ENCODE measurements at regions not wholly inside any gene's neighbourhood (a gene's known extent, or its start where the extent isn't known, plus 50 kb on each side); places are given as distances from the start of the nearest gene placed in this dataset.

GRCh38 chr20:24117383-24117782 is 128.8 kb upstream of the GGTLC1 start:
- DNase-seq = no peak
- Histone ChIP-seq H3K4me1 (no peaks in the 10 kb centered on the region), H3K9me3 (no peaks in the 10 kb centered on the region), H3K36me3 (ENCODE audit: insufficient read depth in 1 of 2, low read depth in 1 of 2) (no peaks in the 10 kb centered on the region), H3K27me3 (ENCODE audit: insufficient read depth in 3 of 3, low read length in 2 of 3) (peaks cover 0 to 4% (median 0%) of the 10 kb centered on the region in 3 donors), H3K4me3 (no peak overlapping the region), H3K27ac (no peak overlapping the region)
- ATAC-seq = no peak
- intact Hi-C loops (cut with DNase I) = no loop called here
- TF ChIP-seq CTCF (IDR thresholded peaks at IDR 0.05) = no peak
- WGBS, 3 donors = 50 to 64% (median 59%) methylated on average over 3 of the region's 3 CpGs

GRCh38 chr20:24116611-24117010 is 128.0 kb upstream of the GGTLC1 start:
- TF ChIP-seq CTCF (IDR thresholded peaks at IDR 0.05) = no peak
- Histone ChIP-seq H3K36me3 (ENCODE audit: insufficient read depth in 1 of 2, low read depth in 1 of 2) (no peaks in the 10 kb centered on the region), H3K4me1 (no peaks in the 10 kb centered on the region), H3K27ac (no peak overlapping the region), H3K27me3 (ENCODE audit: insufficient read depth in 3 of 3, low read length in 2 of 3) (peaks cover 0 to 4% (median 0%) of the 10 kb centered on the region in 3 donors), H3K4me3 (no peak overlapping the region), H3K9me3 (no peaks in the 10 kb centered on the region)
- ATAC-seq (no peak), DNase-seq (no peak)
- intact Hi-C loops (cut with DNase I) = no loop called here
- WGBS, 3 donors = 63 to 72% (median 71%) methylated on average over 4 of the region's 4 CpGs

GRCh38 chr20:24112360-24112759 is 123.8 kb upstream of the GGTLC1 start:
- Histone ChIP-seq H3K27ac (no peak overlapping the region), H3K27me3 (ENCODE audit: insufficient read depth in 3 of 3, low read length in 2 of 3) (peaks cover 0 to 1% (median 0%) of the 10 kb centered on the region in 3 donors), H3K36me3 (ENCODE audit: insufficient read depth in 1 of 2, low read depth in 1 of 2) (no peaks in the 10 kb centered on the region), H3K4me3 (no peak overlapping the region), H3K4me1 (no peaks in the 10 kb centered on the region), H3K9me3 (no peaks in the 10 kb centered on the region)
- WGBS, 3 donors = 84 to 88% (median 86%) methylated on average over 7 of the region's 7 CpGs
- DNase-seq (no peak), ATAC-seq (no peak)
- intact Hi-C loops (cut with DNase I) = no loop called here
- no peak for TF ChIP-seq CTCF (IDR thresholded peaks at IDR 0.05)

- ATAC-seq (no peak), DNase-seq (no peak)
- peaks cover 0 to 1% (median 0%) of the 10 kb centered on the region in 3 donors for H3K27me3 ChIP-seq (ENCODE audit: insufficient read depth in 3 of 3, low read length in 2 of 3)
- H3K4me3 ChIP-seq = no peak overlapping the region
- H3K36me3 ChIP-seq (ENCODE audit: insufficient read depth in 1 of 2, low read depth in 1 of 2) = no peaks in the 10 kb centered on the region
- no peak overlapping the region for H3K27ac ChIP-seq
- intact Hi-C loops (cut with DNase I) = no loop called here
- WGBS, 3 donors = 46 to 60% (median 52%) methylated on average over 5 of the region's 5 CpGs
- no peaks in the 10 kb centered on the region for H3K9me3 ChIP-seq
- H3K4me1 ChIP-seq = no peaks in the 10 kb centered on the region
- TF ChIP-seq CTCF (IDR thresholded peaks at IDR 0.05) = no peak
Observed at GRCh38 chr20:24111858-24112257, 123.3 kb upstream of the GGTLC1 start.

GRCh38 chr20:24109537-24109936 is 121.0 kb upstream of the GGTLC1 start:
- intact Hi-C loops (cut with DNase I) = no loop called here
- 89 to 92% (median 92%) methylated on average over 10 of the region's 10 CpGs for WGBS, 3 donors

More at GRCh38 chr20:24109537-24109936, 121.0 kb upstream of the GGTLC1 start:
- no peak for ATAC-seq
- Histone ChIP-seq H3K27me3 (ENCODE audit: insufficient read depth in 3 of 3, low read length in 2 of 3) (peaks cover 0 to 7% (median 0%) of the 10 kb centered on the region in 3 donors), H3K4me1 (no peaks in the 10 kb centered on the region), H3K9me3 (no peaks in the 10 kb centered on the region), H3K4me3 (no peak overlapping the region), H3K36me3 (ENCODE audit: insufficient read depth in 1 of 2, low read depth in 1 of 2) (no peaks in the 10 kb centered on the region), H3K27ac (no peak overlapping the region)
- no peak for DNase-seq
- no peak for TF ChIP-seq CTCF (IDR thresholded peaks at IDR 0.05)
